ENCODE measurements at regions not wholly inside any gene's neighbourhood (a gene's known extent, or its start where the extent isn't known, plus 50 kb on each side); places are given as distances from the start of the nearest gene placed in this dataset.
A peak's percentile ranks its signal among the peaks of the same experiment; 100 is the strongest.

DNA sequence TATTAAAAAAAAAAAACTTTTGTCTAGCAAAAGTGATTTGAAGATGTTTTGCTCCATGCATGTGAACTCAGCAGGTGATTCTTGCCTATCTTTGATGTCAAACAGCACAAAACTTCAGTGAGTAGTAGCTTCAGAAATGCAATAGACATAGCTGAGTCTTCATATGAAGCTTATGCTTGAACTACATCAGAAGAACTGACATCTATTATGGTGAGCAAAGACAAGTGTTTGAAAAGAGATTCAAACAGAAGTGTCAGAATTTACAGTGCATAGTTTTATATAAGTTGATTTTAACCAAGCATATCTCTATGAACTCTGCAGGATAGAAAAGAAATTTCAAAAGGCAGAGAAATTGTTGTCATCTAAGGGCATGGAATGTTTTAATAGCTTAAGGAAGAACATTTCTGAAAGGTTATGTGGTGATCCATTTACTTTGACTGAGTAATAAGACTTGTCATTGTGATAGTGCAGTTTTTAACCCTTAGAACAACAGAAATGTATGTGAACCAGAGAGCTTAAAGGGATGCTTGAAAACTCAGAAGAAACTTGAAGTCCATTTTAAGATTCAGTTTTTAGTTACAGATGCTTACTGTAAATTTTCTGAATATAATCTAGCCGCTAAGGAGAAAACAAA, 351.4 kb downstream of the MDFIC start:
- no peak overlapping the region for H3K4me3 ChIP-seq (ENCODE audit: low read depth, low read length)
- DNase-seq (ENCODE audit: low read depth): no peak
- no peaks in the 10 kb centered on the region for H3K27me3 ChIP-seq (ENCODE audit: control insufficient read depth, insufficient read depth, low read length)
- TF ChIP-seq, protein P1, sequence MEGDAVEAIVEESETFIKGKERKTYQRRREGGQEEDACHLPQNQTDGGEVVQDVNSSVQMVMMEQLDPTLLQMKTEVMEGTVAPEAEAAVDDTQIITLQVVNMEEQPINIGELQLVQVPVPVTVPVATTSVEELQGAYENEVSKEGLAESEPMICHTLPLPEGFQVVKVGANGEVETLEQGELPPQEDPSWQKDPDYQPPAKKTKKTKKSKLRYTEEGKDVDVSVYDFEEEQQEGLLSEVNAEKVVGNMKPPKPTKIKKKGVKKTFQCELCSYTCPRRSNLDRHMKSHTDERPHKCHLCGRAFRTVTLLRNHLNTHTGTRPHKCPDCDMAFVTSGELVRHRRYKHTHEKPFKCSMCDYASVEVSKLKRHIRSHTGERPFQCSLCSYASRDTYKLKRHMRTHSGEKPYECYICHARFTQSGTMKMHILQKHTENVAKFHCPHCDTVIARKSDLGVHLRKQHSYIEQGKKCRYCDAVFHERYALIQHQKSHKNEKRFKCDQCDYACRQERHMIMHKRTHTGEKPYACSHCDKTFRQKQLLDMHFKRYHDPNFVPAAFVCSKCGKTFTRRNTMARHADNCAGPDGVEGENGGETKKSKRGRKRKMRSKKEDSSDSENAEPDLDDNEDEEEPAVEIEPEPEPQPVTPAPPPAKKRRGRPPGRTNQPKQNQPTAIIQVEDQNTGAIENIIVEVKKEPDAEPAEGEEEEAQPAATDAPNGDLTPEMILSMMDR (IDR thresholded peaks at IDR 0.05; ENCODE audit: insufficient read depth, low read length, poor library complexity, severe bottlenecking): no peak
- H3K36me3 ChIP-seq (ENCODE audit: control insufficient read depth, insufficient read depth, low read length): no peaks in the 10 kb centered on the region

DNA sequence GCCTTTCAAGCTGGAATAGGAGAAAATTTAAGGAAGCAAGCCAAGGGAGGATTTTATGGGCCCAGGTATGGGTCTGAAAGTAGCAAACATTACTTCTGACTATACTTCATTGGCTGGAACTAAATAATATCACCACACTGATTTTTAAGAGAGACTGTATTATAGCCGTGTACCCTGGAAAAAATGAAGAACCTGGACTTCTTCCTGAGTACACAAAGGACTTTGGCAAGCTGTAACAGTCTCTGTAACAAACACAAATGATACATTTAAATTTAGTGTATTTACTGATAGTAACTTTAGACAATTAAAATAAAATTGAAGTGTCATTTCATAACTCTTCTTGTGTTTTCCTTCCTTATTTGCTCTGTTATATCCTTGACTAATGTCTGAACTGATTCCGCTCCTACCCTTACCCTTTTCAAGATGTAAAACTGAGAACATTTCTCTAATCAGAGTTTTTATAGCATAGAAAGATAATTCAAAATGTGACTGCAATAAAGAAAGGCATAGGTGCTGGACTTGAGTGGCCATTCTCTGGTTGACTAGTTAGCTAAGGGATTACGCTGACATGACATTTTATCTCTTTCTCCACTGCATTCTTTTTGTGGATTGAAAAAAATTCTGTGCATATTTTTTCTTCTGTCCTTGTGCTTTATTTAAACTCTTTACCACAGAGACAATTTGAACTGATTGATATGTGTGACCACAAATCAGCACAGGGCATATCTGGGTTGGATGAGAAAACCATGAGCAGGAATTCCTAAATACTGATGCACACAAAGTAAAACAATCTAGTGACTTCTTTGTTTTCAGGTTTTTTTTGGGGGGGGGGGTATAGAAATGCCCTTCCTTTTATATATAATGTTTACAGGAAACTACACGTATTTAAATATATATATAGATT, 349.7 kb downstream of the MDFIC start:
- TF ChIP-seq, protein P1 (IDR thresholded peaks at IDR 0.05; ENCODE audit: insufficient read depth, low read length, poor library complexity, severe bottlenecking): no peak
- Histone ChIP-seq H3K27me3 (ENCODE audit: control insufficient read depth, insufficient read depth, low read length) (no peaks in the 10 kb centered on the region), H3K36me3 (ENCODE audit: control insufficient read depth, insufficient read depth, low read length) (no peaks in the 10 kb centered on the region), H3K4me3 (ENCODE audit: low read depth, low read length) (no peak overlapping the region)
- peak; percentile 12 for DNase-seq (ENCODE audit: low read depth)

DNA sequence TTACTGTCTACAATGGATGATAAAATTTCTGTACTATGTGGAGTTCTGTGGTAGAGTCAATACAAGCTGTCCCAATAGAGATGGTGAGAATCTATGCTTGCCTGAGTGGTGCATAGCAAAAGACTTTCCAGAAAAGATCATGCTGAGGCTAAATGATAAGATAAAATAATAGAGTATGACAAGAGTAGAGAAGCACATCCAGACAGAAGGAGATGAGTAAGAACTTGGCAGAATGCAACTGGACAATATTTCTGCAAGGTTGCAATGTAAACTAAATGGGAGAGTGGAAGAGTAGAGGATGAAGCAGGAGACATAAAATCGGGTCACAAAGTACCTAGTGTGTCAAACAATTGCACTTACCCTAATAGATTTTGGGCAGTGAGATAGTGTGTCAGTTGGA, 347.6 kb downstream of the MDFIC start:
- H3K4me3 ChIP-seq (ENCODE audit: low read depth, low read length): no peak overlapping the region
- H3K36me3 ChIP-seq (ENCODE audit: control insufficient read depth, insufficient read depth, low read length): no peaks in the 10 kb centered on the region
- TF ChIP-seq, protein P1 (IDR thresholded peaks at IDR 0.05; ENCODE audit: insufficient read depth, low read length, poor library complexity, severe bottlenecking): no peak
- no peaks in the 10 kb centered on the region for H3K27me3 ChIP-seq (ENCODE audit: control insufficient read depth, insufficient read depth, low read length)
- DNase-seq (ENCODE audit: low read depth): no peak

DNA sequence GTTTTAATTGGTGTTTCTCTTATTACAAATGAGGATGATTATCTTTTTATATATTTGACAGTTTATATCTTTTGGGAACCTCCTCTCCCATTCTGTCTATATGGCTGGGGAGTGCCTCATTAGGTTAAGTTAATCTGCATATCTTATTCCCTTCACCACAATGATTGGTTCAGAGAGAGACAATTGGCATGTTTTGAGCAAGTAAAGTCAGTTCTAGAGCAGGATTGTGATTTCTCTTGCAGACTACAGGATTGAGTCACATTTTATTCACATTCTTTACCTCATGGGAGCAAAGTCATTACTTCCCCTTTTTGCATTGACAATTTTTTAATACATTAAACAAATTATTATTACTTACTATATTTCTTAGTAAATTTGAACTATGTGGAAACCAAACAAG, 345.6 kb downstream of the MDFIC start:
- no peak for DNase-seq (ENCODE audit: low read depth)
- TF ChIP-seq, protein P1 (IDR thresholded peaks at IDR 0.05; ENCODE audit: insufficient read depth, low read length, poor library complexity, severe bottlenecking): no peak
- H3K27me3 ChIP-seq (ENCODE audit: control insufficient read depth, insufficient read depth, low read length): no peaks in the 10 kb centered on the region
- H3K36me3 ChIP-seq (ENCODE audit: control insufficient read depth, insufficient read depth, low read length): no peaks in the 10 kb centered on the region
- no peak overlapping the region for H3K4me3 ChIP-seq (ENCODE audit: low read depth, low read length)

DNA sequence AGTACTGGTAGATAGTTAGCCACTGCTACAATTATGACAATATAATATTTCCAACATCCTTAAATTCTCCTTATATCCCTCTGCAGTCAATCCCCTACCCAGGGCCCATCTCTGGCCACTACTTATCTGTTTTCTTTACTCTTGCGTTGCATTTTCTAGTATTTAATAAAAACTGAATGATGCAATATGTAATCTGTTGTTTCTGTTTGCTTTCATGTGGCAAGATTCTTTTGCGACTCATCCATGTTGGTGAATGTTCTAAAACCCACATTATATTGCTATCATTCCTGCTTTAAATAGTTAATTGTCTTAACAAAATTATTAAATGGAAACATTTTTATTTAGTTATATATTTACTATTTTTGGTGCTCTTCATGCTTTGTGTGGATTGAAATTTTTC, 338.5 kb downstream of the MDFIC start:
- no peaks in the 10 kb centered on the region for H3K36me3 ChIP-seq (ENCODE audit: control insufficient read depth, insufficient read depth, low read length)
- H3K4me3 ChIP-seq (ENCODE audit: low read depth, low read length): no peak overlapping the region
- TF ChIP-seq, protein P1 (IDR thresholded peaks at IDR 0.05; ENCODE audit: insufficient read depth, low read length, poor library complexity, severe bottlenecking): no peak
- H3K27me3 ChIP-seq (ENCODE audit: control insufficient read depth, insufficient read depth, low read length): no peaks in the 10 kb centered on the region
- DNase-seq (ENCODE audit: low read depth): no peak
